WTC11 (cell line): ENCODE measurements at regions not wholly inside any gene's neighbourhood (a gene's known extent, or its start where the extent isn't known, plus 50 kb on each side); places are given as distances from the start of the nearest gene placed in this dataset.

ENCODE experiments used
- ATAC-seq: fragments of 200-7000 bp; cut with Tn5 transposase; 2 replicates; pipeline ENCODE4 v1.10.0; 2021; ENCODE audit warnings: mild to moderate bottlenecking, moderate library complexity
- CTCF ChIA-PET: fragments of 300-600 bp; sonication (Branson Sonifier 250); formaldehyde crosslinking; loops from one replicate; lab custom pipeline; 2021; ENCODE audit warnings: antibody characterized with exemption; lab: Charles Lee
- POLR2A ChIA-PET: fragments of 350-600 bp; sonication (Branson Sonifier 250); formaldehyde crosslinking; loops from one replicate; lab custom pipeline; 2021; ENCODE audit warnings: antibody characterized with exemption; lab: Charles Lee
- DNase-seq: peaks from one replicate; pipeline ENCODE4 v3.0.0; 2021; ENCODE audit warnings: low spot score
- H3K27ac Mint-ChIP-seq: 2 replicates; pipeline ENCODE4 v1.8.0; 2021; ENCODE audit warnings: mixed read lengths
- H3K27me3 Mint-ChIP-seq: 2 replicates; pipeline ENCODE4 v1.8.0; 2021; ENCODE audit warnings: low read depth, mild to moderate bottlenecking, moderate library complexity, mixed read lengths
- H3K36me3 Mint-ChIP-seq: 2 replicates; pipeline ENCODE4 v1.8.0; 2021; ENCODE audit warnings: mixed read lengths
- H3K4me1 Mint-ChIP-seq: 2 replicates; pipeline ENCODE4 v1.8.0; 2022; ENCODE audit warnings: mixed read lengths
- H3K4me3 Mint-ChIP-seq: 2 replicates; pipeline ENCODE4 v1.8.0; 2021; ENCODE audit warnings: mild to moderate bottlenecking, moderate library complexity, mixed read lengths
- H3K9me3 Mint-ChIP-seq: 2 replicates; pipeline ENCODE4 v1.8.0; 2021; ENCODE audit warnings: mixed read lengths
- CBFB ChIP-seq: sonication (generic); formaldehyde crosslinking; IDR thresholded peaks from 2 replicates; pipeline ENCODE4 v1.8.1; 2022; ENCODE audit warnings: mild to moderate bottlenecking, low read depth, missing genetic modification reagents
- ESRRA ChIP-seq: sonication (generic); formaldehyde crosslinking; IDR thresholded peaks from 2 replicates; pipeline ENCODE4 v1.8.1; 2022; ENCODE audit warnings: mild to moderate bottlenecking, missing genetic modification reagents, borderline replicate concordance
- FOXJ3 ChIP-seq: sonication (generic); formaldehyde crosslinking; IDR thresholded peaks from 2 replicates; pipeline ENCODE4 v1.9.0; 2021; ENCODE audit warnings: missing genetic modification reagents, mild to moderate bottlenecking, borderline replicate concordance
- GABPB1 ChIP-seq: sonication (generic); formaldehyde crosslinking; IDR thresholded peaks from 2 replicates; pipeline ENCODE4 v1.8.1; 2023; ENCODE audit warnings: mild to moderate bottlenecking, missing genetic modification reagents
- JAZF1 ChIP-seq: fragments of 250-450 bp; sonication (Bioruptor Pico); IDR thresholded peaks from 2 replicates; pipeline ENCODE4 v1.9.0; 2021; ENCODE audit warnings: moderate library complexity, mild to moderate bottlenecking, inconsistent platforms
- JUN ChIP-seq: sonication (generic); formaldehyde crosslinking; IDR thresholded peaks from 2 replicates; pipeline ENCODE4 v1.8.0; 2023; ENCODE audit warnings: mild to moderate bottlenecking, missing genetic modification reagents
- MYBL2 ChIP-seq: sonication (generic); formaldehyde crosslinking; IDR thresholded peaks from 2 replicates; pipeline ENCODE4 v1.8.1; 2023; ENCODE audit warnings: mild to moderate bottlenecking, moderate library complexity, missing genetic modification reagents
- NFYB ChIP-seq: sonication (generic); formaldehyde crosslinking; conservative IDR thresholded peaks from 2 replicates; pipeline ENCODE4 v1.8.0; 2022; ENCODE audit warnings: low read depth, missing genetic modification reagents
- SMAD3 ChIP-seq: sonication (generic); formaldehyde crosslinking; IDR thresholded peaks from 2 replicates; pipeline ENCODE4 v1.8.0; 2022; ENCODE audit warnings: missing genetic modification reagents, mild to moderate bottlenecking, borderline replicate concordance
- SMAD4 ChIP-seq: sonication (generic); formaldehyde crosslinking; IDR thresholded peaks from 2 replicates; pipeline ENCODE4 v1.8.0; 2022; ENCODE audit warnings: mild to moderate bottlenecking, missing genetic modification reagents
- ZNF121 ChIP-seq: sonication (generic); formaldehyde crosslinking; IDR thresholded peaks from 2 replicates; pipeline ENCODE4 v1.8.0; 2023; ENCODE audit warnings: missing genetic modification reagents
- ZNF138 ChIP-seq: sonication (generic); formaldehyde crosslinking; conservative IDR thresholded peaks from 2 replicates; pipeline ENCODE4 v1.8.1; 2022; ENCODE audit warnings: mild to moderate bottlenecking, moderate library complexity, missing genetic modification reagents
- ZNF219 ChIP-seq: sonication (generic); formaldehyde crosslinking; IDR thresholded peaks from 2 replicates; pipeline ENCODE4 v1.8.0; 2023; ENCODE audit warnings: missing genetic modification reagents, mild to moderate bottlenecking, borderline replicate concordance
- ZNF232 ChIP-seq: sonication (generic); formaldehyde crosslinking; IDR thresholded peaks from 2 replicates; pipeline ENCODE4 v1.8.0; 2022; ENCODE audit warnings: mild to moderate bottlenecking, missing genetic modification reagents
- ZNF263 ChIP-seq: sonication (generic); formaldehyde crosslinking; IDR thresholded peaks from 2 replicates; pipeline ENCODE4 v1.8.1; 2022; ENCODE audit warnings: low read depth, mild to moderate bottlenecking, moderate library complexity, missing genetic modification reagents
- TF ChIP-seq, protein P1 (sequence below): sonication (generic); formaldehyde crosslinking; IDR thresholded peaks from 2 replicates; pipeline ENCODE4 v1.8.1; 2022; ENCODE audit warnings: missing genetic modification reagents, borderline replicate concordance
- TF ChIP-seq, protein P2 (sequence below): fragments of 250-450 bp; sonication (Bioruptor Pico); IDR thresholded peaks from 2 replicates; pipeline ENCODE4 v1.8.0; 2021; ENCODE audit warnings: mild to moderate bottlenecking
- TF ChIP-seq, protein P3 (sequence below): sonication (generic); formaldehyde crosslinking; IDR thresholded peaks from 2 replicates; pipeline ENCODE4 v1.8.0; 2022; ENCODE audit warnings: mild to moderate bottlenecking, missing genetic modification reagents
- TF ChIP-seq, protein P4 (sequence below): sonication (generic); formaldehyde crosslinking; IDR thresholded peaks from 2 replicates; pipeline ENCODE4 v1.8.0; 2023; ENCODE audit warnings: mild to moderate bottlenecking, missing genetic modification reagents
- TF ChIP-seq, protein P5 (sequence below): sonication (generic); formaldehyde crosslinking; IDR thresholded peaks from 2 replicates; pipeline ENCODE4 v1.8.1; 2023; ENCODE audit warnings: mild to moderate bottlenecking, moderate library complexity, missing genetic modification reagents
- TF ChIP-seq, protein P6 (sequence below): sonication (generic); formaldehyde crosslinking; IDR thresholded peaks from 2 replicates; pipeline ENCODE4 v1.8.1; 2023; ENCODE audit warnings: mild to moderate bottlenecking, missing genetic modification reagents, borderline replicate concordance
- TF ChIP-seq, protein P7 (sequence below): sonication (generic); formaldehyde crosslinking; IDR thresholded peaks from 2 replicates; pipeline ENCODE4 v1.8.1; 2022; ENCODE audit warnings: low read depth, missing genetic modification reagents, borderline replicate concordance

DNA sequence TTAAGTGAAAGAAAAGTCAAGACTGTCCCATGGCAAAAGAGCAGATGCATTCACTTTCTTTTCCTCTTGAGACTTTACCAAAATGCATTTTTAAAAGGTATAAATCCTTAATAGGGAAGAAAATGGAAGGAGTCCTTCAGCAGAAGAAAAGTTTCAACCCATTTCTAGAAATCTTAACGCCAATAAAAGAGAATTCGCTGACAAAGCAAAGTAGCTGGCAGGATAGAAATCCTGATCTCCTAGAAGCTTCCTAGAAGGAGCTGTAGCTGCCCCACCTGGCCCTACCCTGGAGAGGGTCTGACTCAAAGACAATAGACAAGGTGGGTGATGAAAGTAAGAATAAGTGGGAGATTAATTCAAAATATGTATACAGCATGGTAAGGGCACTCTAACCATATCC lies 144.9 kb upstream of the PKDCC start:
- ATAC-seq (no peak), DNase-seq (no peak)
- Mint-ChIP-seq H3K36me3 (no peaks in the 10 kb centered on the region), H3K27ac (no peak overlapping the region), H3K27me3 (no peaks in the 10 kb centered on the region), H3K4me3 (no peak overlapping the region), H3K9me3 (no peaks in the 10 kb centered on the region), H3K4me1 (peaks cover 6% of the 10 kb centered on the region)
- ChIA-PET CTCF (interaction anchor here (1.4 to 2.0 kb wide), 2 partner anchors 33 to 140 kb away, joined by 3 to 7 read pairs; no protein-coding TSS in a partner anchor), POLR2A (interaction anchor here (0.7 kb wide), 1 partner anchor 457 kb away, joined by 5 read pairs; no protein-coding TSS in a partner anchor)
- TF ChIP-seq ZNF121 (CRISPR knock-in tag) = no peak
- TF ChIP-seq, protein P1, sequence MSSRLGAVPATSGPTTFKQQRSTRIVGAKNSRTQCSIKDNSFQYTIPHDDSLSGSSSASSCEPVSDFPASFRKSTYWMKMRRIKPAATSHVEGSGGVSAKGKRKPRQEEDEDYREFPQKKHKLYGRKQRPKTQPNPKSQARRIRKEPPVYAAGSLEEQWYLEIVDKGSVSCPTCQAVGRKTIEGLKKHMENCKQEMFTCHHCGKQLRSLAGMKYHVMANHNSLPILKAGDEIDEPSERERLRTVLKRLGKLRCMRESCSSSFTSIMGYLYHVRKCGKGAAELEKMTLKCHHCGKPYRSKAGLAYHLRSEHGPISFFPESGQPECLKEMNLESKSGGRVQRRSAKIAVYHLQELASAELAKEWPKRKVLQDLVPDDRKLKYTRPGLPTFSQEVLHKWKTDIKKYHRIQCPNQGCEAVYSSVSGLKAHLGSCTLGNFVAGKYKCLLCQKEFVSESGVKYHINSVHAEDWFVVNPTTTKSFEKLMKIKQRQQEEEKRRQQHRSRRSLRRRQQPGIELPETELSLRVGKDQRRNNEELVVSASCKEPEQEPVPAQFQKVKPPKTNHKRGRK (CRISPR knock-in tag) = no peak
- no peak for TF ChIP-seq SMAD4 (CRISPR knock-in tag)
- no peak for TF ChIP-seq ZNF138
- TF ChIP-seq NFYB (CRISPR knock-in tag) = no peak
- TF ChIP-seq SMAD3 = no peak

DNA sequence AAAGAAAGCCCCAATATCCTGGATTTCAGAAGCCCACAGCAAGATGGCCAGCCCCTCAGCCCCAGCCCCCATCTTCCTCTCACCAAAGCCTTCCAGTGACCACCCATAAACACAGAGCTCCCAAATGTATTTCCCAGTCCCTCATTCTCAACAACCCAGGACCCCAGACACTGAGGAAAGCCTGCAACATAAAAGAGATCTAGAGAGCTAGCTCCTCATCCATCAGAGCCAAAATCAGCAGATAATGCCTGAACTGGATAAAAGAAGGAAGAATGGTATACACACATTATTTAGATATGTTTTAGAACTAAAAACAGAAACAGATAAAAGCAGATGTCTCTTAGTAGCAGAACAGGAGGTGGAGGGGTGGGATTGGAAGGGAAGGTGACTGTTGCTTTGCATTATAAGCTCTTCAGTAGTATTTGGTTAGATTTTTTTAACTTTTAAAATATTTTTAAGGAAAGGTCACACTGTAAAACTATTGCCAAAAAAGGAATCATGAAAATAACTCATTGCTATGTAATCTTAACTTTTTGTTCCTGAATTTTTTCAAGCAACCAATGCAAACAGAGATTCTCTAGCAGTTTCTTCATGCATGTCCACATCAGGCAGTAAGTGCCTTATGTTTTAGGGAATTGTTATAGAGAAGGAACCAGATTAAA lies 144.2 kb upstream of the PKDCC start:
- DNase-seq = no peak
- Mint-ChIP-seq H3K4me1 (peaks cover 11% of the 10 kb centered on the region), H3K4me3 (no peak overlapping the region), H3K9me3 (no peaks in the 10 kb centered on the region), H3K27ac (no peak overlapping the region), H3K27me3 (peaks cover 4% of the 10 kb centered on the region; the same call in 1 of the 2 replicates), H3K36me3 (no peaks in the 10 kb centered on the region)
- CTCF ChIA-PET = interaction anchor here (2.0 kb wide), 1 partner anchor 34 kb away, joined by 7 read pairs; no protein-coding TSS in a partner anchor
- ATAC-seq = no peak
- POLR2A ChIA-PET = interaction anchor here (0.7 kb wide), 1 partner anchor 457 kb away, joined by 5 read pairs; no protein-coding TSS in a partner anchor
- TF ChIP-seq, protein P2, sequence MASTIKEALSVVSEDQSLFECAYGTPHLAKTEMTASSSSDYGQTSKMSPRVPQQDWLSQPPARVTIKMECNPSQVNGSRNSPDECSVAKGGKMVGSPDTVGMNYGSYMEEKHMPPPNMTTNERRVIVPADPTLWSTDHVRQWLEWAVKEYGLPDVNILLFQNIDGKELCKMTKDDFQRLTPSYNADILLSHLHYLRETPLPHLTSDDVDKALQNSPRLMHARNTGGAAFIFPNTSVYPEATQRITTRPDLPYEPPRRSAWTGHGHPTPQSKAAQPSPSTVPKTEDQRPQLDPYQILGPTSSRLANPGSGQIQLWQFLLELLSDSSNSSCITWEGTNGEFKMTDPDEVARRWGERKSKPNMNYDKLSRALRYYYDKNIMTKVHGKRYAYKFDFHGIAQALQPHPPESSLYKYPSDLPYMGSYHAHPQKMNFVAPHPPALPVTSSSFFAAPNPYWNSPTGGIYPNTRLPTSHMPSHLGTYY = no peak
- TF ChIP-seq MYBL2 (CRISPR knock-in tag) (no peak), ZNF263 (CRISPR knock-in tag) (no peak), ESRRA (CRISPR knock-in tag) (no peak), CBFB (no peak), ZNF232 (CRISPR knock-in tag) (no peak), JAZF1 (CRISPR knock-in tag) (no peak), FOXJ3 (no peak), ZNF219 (CRISPR knock-in tag) (no peak), GABPB1 (no peak), JUN (CRISPR knock-in tag) (no peak)
- TF ChIP-seq, protein P3, sequence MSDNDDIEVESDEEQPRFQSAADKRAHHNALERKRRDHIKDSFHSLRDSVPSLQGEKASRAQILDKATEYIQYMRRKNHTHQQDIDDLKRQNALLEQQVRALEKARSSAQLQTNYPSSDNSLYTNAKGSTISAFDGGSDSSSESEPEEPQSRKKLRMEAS (CRISPR knock-in tag) = no peak
- TF ChIP-seq, protein P4, sequence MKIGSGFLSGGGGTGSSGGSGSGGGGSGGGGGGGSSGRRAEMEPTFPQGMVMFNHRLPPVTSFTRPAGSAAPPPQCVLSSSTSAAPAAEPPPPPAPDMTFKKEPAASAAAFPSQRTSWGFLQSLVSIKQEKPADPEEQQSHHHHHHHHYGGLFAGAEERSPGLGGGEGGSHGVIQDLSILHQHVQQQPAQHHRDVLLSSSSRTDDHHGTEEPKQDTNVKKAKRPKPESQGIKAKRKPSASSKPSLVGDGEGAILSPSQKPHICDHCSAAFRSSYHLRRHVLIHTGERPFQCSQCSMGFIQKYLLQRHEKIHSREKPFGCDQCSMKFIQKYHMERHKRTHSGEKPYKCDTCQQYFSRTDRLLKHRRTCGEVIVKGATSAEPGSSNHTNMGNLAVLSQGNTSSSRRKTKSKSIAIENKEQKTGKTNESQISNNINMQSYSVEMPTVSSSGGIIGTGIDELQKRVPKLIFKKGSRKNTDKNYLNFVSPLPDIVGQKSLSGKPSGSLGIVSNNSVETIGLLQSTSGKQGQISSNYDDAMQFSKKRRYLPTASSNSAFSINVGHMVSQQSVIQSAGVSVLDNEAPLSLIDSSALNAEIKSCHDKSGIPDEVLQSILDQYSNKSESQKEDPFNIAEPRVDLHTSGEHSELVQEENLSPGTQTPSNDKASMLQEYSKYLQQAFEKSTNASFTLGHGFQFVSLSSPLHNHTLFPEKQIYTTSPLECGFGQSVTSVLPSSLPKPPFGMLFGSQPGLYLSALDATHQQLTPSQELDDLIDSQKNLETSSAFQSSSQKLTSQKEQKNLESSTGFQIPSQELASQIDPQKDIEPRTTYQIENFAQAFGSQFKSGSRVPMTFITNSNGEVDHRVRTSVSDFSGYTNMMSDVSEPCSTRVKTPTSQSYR = no peak
- TF ChIP-seq, protein P5, sequence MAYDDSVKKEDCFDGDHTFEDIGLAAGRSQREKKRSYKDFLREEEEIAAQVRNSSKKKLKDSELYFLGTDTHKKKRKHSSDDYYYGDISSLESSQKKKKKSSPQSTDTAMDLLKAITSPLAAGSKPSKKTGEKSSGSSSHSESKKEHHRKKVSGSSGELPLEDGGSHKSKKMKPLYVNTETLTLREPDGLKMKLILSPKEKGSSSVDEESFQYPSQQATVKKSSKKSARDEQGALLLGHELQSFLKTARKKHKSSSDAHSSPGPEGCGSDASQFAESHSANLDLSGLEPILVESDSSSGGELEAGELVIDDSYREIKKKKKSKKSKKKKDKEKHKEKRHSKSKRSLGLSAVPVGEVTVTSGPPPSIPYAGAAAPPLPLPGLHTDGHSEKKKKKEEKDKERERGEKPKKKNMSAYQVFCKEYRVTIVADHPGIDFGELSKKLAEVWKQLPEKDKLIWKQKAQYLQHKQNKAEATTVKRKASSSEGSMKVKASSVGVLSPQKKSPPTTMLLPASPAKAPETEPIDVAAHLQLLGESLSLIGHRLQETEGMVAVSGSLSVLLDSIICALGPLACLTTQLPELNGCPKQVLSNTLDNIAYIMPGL (CRISPR knock-in tag) = no peak
- TF ChIP-seq, protein P6, sequence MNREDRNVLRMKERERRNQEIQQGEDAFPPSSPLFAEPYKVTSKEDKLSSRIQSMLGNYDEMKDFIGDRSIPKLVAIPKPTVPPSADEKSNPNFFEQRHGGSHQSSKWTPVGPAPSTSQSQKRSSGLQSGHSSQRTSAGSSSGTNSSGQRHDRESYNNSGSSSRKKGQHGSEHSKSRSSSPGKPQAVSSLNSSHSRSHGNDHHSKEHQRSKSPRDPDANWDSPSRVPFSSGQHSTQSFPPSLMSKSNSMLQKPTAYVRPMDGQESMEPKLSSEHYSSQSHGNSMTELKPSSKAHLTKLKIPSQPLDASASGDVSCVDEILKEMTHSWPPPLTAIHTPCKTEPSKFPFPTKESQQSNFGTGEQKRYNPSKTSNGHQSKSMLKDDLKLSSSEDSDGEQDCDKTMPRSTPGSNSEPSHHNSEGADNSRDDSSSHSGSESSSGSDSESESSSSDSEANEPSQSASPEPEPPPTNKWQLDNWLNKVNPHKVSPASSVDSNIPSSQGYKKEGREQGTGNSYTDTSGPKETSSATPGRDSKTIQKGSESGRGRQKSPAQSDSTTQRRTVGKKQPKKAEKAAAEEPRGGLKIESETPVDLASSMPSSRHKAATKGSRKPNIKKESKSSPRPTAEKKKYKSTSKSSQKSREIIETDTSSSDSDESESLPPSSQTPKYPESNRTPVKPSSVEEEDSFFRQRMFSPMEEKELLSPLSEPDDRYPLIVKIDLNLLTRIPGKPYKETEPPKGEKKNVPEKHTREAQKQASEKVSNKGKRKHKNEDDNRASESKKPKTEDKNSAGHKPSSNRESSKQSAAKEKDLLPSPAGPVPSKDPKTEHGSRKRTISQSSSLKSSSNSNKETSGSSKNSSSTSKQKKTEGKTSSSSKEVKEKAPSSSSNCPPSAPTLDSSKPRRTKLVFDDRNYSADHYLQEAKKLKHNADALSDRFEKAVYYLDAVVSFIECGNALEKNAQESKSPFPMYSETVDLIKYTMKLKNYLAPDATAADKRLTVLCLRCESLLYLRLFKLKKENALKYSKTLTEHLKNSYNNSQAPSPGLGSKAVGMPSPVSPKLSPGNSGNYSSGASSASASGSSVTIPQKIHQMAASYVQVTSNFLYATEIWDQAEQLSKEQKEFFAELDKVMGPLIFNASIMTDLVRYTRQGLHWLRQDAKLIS (CRISPR knock-in tag) = no peak
- TF ChIP-seq, protein P7, sequence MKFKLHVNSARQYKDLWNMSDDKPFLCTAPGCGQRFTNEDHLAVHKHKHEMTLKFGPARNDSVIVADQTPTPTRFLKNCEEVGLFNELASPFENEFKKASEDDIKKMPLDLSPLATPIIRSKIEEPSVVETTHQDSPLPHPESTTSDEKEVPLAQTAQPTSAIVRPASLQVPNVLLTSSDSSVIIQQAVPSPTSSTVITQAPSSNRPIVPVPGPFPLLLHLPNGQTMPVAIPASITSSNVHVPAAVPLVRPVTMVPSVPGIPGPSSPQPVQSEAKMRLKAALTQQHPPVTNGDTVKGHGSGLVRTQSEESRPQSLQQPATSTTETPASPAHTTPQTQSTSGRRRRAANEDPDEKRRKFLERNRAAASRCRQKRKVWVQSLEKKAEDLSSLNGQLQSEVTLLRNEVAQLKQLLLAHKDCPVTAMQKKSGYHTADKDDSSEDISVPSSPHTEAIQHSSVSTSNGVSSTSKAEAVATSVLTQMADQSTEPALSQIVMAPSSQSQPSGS (CRISPR knock-in tag) = no peak
